GM18520 (cell line): ENCODE measurements at regions not wholly inside any gene's neighbourhood (a gene's known extent, or its start where the extent isn't known, plus 50 kb on each side); places are given as distances from the start of the nearest gene placed in this dataset.
"Not testable (repeated sequence)": the region's sequence is repeated elsewhere in the genome, so short reads cannot be mapped to it uniquely, and the experiment has no call there.

Experiments used
- ATAC-seq: cut with Tn5 transposase; IDR thresholded peaks from one replicate; pipeline ENCODE4 v1.9.1; 2021; ENCODE audit not compliant: unreplicated experiment

DNA sequence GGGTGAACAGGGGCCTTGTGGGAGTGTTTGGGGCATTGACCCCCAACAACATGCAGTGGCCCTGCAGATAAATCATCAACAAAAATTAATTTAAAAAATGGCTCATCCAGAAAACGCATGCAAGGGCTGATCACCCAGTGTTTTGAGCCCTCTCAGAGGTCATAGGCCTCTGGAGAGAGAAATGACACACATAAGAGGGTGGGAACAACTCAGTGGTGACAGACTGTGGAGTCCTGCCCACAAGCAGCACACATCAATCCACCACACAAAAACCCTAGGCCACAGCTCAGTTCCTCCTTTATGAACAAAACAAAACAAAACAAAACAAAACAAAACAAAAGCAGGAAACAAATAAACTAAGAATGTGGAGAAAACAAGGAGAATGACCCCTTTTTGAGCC lies 351.7 kb upstream of the SPHKAP start:
- ATAC-seq: no peak

- no peak for ATAC-seq
These were observed 350.7 kb upstream of the SPHKAP start for GRCh38 chr2:228532233-228532632.

GRCh38 chr2:228527197-228527881 lies 345.9 kb upstream of the SPHKAP start:
- no peak for ATAC-seq

- no peak for ATAC-seq
These were observed 345.2 kb upstream of the SPHKAP start for GRCh38 chr2:228526687-228527086.

GRCh38 chr2:228522977-228523376 lies 341.5 kb upstream of the SPHKAP start:
- no peak for ATAC-seq

GRCh38 chr2:228522276-228522675 lies 340.8 kb upstream of the SPHKAP start:
- no peak for ATAC-seq

- no peak for ATAC-seq
These were observed 338.1 kb upstream of the SPHKAP start for GRCh38 chr2:228519561-228519960.

DNA sequence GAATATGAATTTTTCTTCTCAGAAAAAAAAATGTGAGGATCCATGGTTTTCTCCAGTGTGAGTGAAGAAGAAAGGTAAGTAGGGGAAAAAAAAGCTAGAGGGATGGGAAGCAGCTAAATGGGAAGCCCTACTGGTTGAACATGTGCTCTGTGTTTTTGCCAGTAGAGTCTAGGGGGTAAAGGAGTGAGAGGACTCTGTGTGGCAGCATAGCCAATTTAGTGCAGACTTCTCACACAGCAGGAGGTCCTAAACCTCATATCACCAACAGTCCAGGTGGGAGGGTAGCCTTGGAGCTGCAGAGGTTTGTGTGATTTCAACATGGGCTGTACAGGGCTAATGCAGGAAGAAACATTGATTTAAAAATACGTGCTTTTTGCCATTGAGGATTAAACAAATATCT lies 334.5 kb upstream of the SPHKAP start:
- no peak for ATAC-seq

GRCh38 chr2:228513480-228513879 lies 332.0 kb upstream of the SPHKAP start:
- ATAC-seq: not testable (repeated sequence)

GRCh38 chr2:228509021-228509420 lies 327.5 kb upstream of the SPHKAP start:
- ATAC-seq: no peak

DNA sequence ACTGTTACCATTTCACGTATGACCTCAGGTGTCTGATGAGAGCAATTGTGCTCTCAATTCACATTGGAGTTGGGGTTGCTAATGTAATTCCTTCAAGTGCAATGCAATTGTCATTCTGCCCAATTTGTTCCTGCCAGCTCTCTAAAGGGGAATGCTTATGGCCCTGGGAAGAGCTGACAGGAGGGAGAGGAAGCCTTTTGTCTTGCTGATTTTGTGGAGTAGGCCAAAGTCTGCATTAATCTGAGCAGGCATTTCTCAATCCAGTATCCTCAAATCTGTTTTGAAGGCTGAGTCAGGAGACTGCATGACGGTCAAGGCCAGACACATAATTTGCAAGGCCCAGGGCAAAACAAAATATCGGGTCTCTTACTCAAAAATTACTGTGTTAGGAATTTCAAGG lies 326.4 kb upstream of the SPHKAP start:
- no peak for ATAC-seq

DNA sequence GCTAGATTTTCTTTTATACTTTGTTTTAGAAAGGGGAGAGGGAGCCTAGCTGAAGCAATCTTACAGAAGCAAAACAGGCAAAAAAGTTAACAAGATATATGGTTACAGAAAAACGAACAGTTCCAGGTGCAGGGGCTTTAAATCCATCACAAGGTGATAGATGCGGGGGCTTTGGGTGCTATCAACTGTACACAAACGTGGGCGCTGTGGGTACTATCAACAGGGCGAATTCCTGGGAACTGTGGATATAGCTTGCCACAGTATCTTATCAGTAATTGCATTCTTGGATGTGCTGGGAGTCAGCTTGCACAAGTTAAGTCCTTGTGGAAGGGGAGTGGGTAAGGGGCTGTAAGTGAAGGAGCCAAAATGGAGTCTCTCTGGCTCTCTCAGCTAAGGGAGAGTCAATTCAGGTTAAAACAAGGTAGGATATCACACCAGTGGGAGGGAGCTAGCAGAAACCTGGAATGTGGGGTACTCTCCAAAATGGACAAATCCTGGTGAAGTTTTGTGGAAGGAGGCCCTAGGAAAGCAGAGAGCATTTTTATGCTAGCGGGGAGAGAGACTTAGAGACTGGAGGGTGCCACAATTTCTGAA lies 325.8 kb upstream of the SPHKAP start:
- ATAC-seq: no peak

GRCh38 chr2:228503731-228504130 lies 322.2 kb upstream of the SPHKAP start:
- no peak for ATAC-seq

- no peak for ATAC-seq
These were observed 312.4 kb upstream of the SPHKAP start for GRCh38 chr2:228493852-228494251.

GRCh38 chr2:228479014-228479413 lies 297.5 kb upstream of the SPHKAP start:
- no peak for ATAC-seq

GRCh38 chr2:228474466-228474865 lies 293.0 kb upstream of the SPHKAP start:
- no peak for ATAC-seq

DNA sequence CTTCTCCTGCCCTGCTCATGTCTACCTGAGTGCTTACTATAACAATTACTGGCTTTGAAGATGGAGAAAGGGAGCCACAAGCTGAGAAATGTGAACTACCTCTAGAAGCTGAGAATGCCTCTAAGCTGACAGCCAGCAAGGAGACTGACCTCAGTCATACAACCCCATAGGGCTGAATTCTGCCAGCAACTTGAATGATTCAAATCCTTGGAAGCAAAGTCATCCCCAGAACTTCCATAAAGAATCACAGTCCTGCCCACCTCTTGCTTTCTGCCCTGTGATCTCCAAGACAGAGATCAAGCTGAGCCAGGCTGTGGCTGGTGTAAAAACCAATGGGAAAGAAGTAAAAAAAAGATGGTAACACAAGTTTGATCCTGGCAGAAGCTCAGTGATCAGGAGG lies 288.2 kb upstream of the SPHKAP start:
- no peak for ATAC-seq

GRCh38 chr2:228466851-228467250 lies 285.4 kb upstream of the SPHKAP start:
- ATAC-seq: no peak

DNA sequence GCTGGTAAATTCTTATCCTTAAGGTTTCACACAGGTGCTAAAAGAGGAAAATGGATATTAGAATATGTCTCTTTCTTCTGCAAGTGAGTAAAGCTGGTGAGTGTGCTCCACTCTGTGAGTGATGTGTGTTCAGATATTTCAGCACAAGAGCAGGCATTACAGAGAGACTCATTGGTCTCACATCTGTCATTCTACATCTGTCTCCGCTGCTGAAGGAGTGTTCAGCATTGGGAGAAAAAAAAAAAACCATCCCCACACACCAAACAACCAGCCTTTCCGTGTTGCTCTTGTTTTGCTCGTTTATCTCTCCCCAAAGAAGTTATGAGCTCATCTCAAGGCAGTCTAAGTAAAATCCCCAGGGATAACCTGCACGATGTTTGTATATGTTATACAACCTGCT lies 283.9 kb upstream of the SPHKAP start:
- ATAC-seq: no peak

DNA sequence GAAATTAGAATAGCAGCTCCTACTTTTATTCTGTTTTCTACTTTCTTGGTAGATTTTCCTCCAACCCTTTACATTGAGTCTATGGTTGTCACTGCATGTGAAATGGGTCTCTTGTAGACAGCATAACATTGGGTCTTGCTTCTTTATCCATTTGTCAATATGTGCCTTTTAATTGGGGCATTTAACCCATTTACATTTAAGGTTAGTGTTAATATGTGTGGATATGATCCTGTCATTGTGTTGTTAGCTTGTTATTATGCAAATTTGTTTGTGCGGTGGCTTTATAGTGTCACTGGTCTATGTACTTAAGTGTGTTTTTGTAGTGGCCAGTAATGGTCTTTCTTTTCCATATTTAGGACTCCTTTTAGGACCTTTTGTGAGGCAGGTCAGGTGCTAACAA lies 276.9 kb upstream of the SPHKAP start:
- ATAC-seq: no peak

- ATAC-seq: no peak
These were observed 265.9 kb upstream of the SPHKAP start for GRCh38 chr2:228447266-228447915.

DNA sequence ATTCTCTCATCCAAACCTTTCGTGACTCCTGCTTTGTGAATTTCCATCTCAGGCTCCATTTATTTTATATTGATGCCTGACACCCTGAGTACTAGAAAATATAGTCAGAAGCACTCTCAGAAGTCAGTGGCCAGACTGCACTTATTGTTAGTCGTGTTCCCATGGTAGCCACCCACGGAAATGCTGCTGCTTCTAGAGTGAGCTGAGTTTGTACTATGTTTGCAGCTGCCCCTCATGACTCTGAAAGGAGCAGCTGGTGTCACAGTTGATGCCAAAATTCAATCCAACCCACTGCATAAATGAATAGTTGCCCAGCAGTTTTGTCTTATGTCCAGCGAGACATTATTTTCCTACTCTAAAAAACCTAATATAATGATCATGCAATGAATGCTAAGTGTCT lies 265.2 kb upstream of the SPHKAP start:
- no peak for ATAC-seq

DNA sequence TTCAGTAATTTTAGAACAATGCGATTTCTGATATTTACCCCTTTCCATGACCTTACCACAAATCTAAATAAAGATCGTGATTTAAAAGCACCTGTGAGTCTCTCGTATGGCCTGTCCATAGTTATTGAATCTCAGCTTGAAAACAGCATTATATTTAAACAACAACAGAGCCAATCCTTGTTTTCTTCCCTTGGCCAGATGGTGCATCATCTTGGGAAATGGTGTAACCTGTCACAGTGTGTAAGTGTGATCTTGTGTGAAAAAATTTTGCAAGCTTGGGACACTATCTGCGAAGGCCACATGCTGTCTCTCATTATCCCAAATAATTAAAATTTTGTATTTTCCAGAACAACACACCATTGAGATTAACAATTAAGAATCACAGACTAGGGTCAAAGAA lies 262.7 kb upstream of the SPHKAP start:
- ATAC-seq: no peak
